A549 (cell line): ENCODE measurements at regions not wholly inside any gene's neighbourhood (a gene's known extent, or its start where the extent isn't known, plus 50 kb on each side); places are given as distances from the start of the nearest gene placed in this dataset.

Experiments
- ATAC-seq, 2 experiments: fragments of 200-7000 bp in 1 of 2; fragments of >200 bp in 1 of 2; cut with Nextera tagmentation in 1 of 2; cut with Tn5 transposase in 1 of 2; 3 replicates each; pipeline versions ENCODE4 v1.8.0 to v1.9.1; 2018 to 2020; ENCODE audit warnings: mild to moderate bottlenecking in 1 of 2, moderate library complexity in 1 of 2
- CTCF ChIA-PET: fragments of 300-600 bp; sonication (Branson Sonifier 250); formaldehyde crosslinking; extraction: SDS; loops from one replicate; lab custom pipeline; 2021; ENCODE audit warnings: antibody characterized with exemption, inconsistent platforms; lab: Yijun Ruan, JAX
- POLR2A ChIA-PET: fragments of 350-600 bp; formaldehyde crosslinking; extraction: SDS; loops from one replicate; lab custom pipeline; 2021; ENCODE audit warnings: antibody characterized with exemption, inconsistent platforms; lab: Yijun Ruan, JAX
- DNase-seq, 2 experiments: peaks; one replicate each; pipeline versions ENCODE4 v3.0.0 to v3.0.0-alpha.2; 2011 to 2016; ENCODE audit warnings: low read depth in 1 of 2, low spot score in 1 of 2
- FAIRE-seq: peaks from 2 replicates; lab custom pipeline; 2011; peaks lifted over from hg19 to GRCh38; lab: Jason Lieb, UNC
- H3K27ac ChIP-seq, 2 experiments: fragments of >200 bp; sonication (Bioruptor Twin); formaldehyde crosslinking; 3 replicates each; pipeline ENCODE4 v1.5.1; 2016 to 2017
- H3K4me1 ChIP-seq: fragments of >200 bp; sonication (Bioruptor Twin); formaldehyde crosslinking; 3 replicates; pipeline ENCODE4 v1.6.1; 2016
- H3K4me2 ChIP-seq: fragments of >200 bp; sonication (Bioruptor Twin); formaldehyde crosslinking; 3 replicates; pipeline ENCODE4 v1.6.1; 2016
- H3K4me3 ChIP-seq: fragments of >200 bp; sonication (Bioruptor Twin); formaldehyde crosslinking; 3 replicates; pipeline ENCODE4 v1.5.1; 2016
- H3K9me3 ChIP-seq: fragments of >200 bp; sonication (Bioruptor Twin); formaldehyde crosslinking; 3 replicates; pipeline ENCODE4 v1.6.1; 2016
- BCL3 ChIP-seq: fragments of >200 bp; sonication (Bioruptor Twin); formaldehyde crosslinking; IDR thresholded peaks from 3 replicates; pipeline ENCODE4 v1.6.1; 2016
- BHLHE40 ChIP-seq: IDR thresholded peaks from 2 replicates; pipeline ENCODE4 v1.6.1; 2012; ENCODE audit warnings: low read depth, low read length, inconsistent platforms
- CBX2 ChIP-seq: fragments of 200-600 bp; sonication (generic); IDR thresholded peaks from 2 replicates; pipeline ENCODE4 v1.6.1; 2016; ENCODE audit warnings: low read depth, mild to moderate bottlenecking, borderline replicate concordance
- CHD2 ChIP-seq: fragments of 150-350 bp; IDR thresholded peaks from 2 replicates; pipeline ENCODE4 v1.6.1; 2014; ENCODE audit warnings: low read length; ENCODE audit not compliant: partially characterized antibody
- CTCF ChIP-seq: fragments of >200 bp; sonication (Bioruptor Twin); formaldehyde crosslinking; IDR thresholded peaks from 3 replicates; pipeline ENCODE4 v1.5.1; 2016
- E2F6 ChIP-seq: IDR thresholded peaks from 2 replicates; pipeline ENCODE4 v1.6.1; 2012; ENCODE audit warnings: low read depth, borderline replicate concordance
- EHF ChIP-seq: fragments of 250-450 bp; sonication (Bioruptor Pico); IDR thresholded peaks from 2 replicates; pipeline ENCODE4 v1.5.0; 2020; ENCODE audit warnings: mild to moderate bottlenecking
- EHMT2 ChIP-seq: fragments of 200-600 bp; sonication (generic); IDR thresholded peaks from 2 replicates; pipeline ENCODE4 v1.6.1; 2016; ENCODE audit warnings: antibody characterized with exemption, low read depth, mild to moderate bottlenecking, moderate library complexity
- FOSB ChIP-seq: fragments of 250-450 bp; sonication (Bioruptor Pico); IDR thresholded peaks from 2 replicates; pipeline ENCODE4 v1.5.0; 2020; ENCODE audit warnings: mild to moderate bottlenecking, moderate library complexity
- FOXS1 ChIP-seq: fragments of 250-450 bp; sonication (Bioruptor Pico); IDR thresholded peaks from 2 replicates; pipeline ENCODE4 v1.5.0; 2020; ENCODE audit warnings: mild to moderate bottlenecking, moderate library complexity
- HDAC2 ChIP-seq: fragments of 200-600 bp; sonication (generic); IDR thresholded peaks from 2 replicates; pipeline ENCODE4 v1.6.1; 2016
- HES2 ChIP-seq: fragments of >200 bp; sonication (Bioruptor Twin); formaldehyde crosslinking; IDR thresholded peaks from 2 replicates; pipeline ENCODE4 v1.6.1; 2016
- HOXB13 ChIP-seq: fragments of 250-450 bp; sonication (Bioruptor Pico); IDR thresholded peaks from 2 replicates; pipeline ENCODE4 v1.5.0; 2020; ENCODE audit warnings: low read depth, mild to moderate bottlenecking, moderate library complexity
- JUN ChIP-seq, 2 experiments: fragments of >200 bp; sonication (Bioruptor Twin); formaldehyde crosslinking; IDR thresholded peaks; 2 replicates in 1 of 2; 3 replicates in 1 of 2; pipeline ENCODE4 v1.6.1; 2016 to 2017
- JUNB ChIP-seq: fragments of >200 bp; sonication (Bioruptor Twin); formaldehyde crosslinking; IDR thresholded peaks from 2 replicates; pipeline ENCODE4 v1.6.1; 2016
- MAFK ChIP-seq: fragments of 450-650 bp; IDR thresholded peaks from 2 replicates; pipeline ENCODE4 v1.6.1; 2014; ENCODE audit not compliant: partially characterized antibody
- MAX ChIP-seq: IDR thresholded peaks from 2 replicates; pipeline ENCODE4 v1.6.1; 2012
- MAZ ChIP-seq: fragments of 150-350 bp; IDR thresholded peaks from 2 replicates; pipeline ENCODE4 v1.6.1; 2014; ENCODE audit warnings: antibody characterized with exemption, low read depth, low read length, borderline replicate concordance
- MYC ChIP-seq: IDR thresholded peaks from 2 replicates; pipeline ENCODE4 v1.6.1; 2012; ENCODE audit warnings: mild to moderate bottlenecking, inconsistent platforms, low read length, improper control_type of control experiment, borderline replicate concordance
- NFE2L2 ChIP-seq: fragments of 150-350 bp; conservative IDR thresholded peaks from 2 replicates; pipeline ENCODE4 v1.6.1; 2014; ENCODE audit warnings: low read length
- NPAS2 ChIP-seq: fragments of 250-450 bp; sonication (Bioruptor Pico); IDR thresholded peaks from 2 replicates; pipeline ENCODE4 v1.8.0; 2022; ENCODE audit warnings: mild to moderate bottlenecking, moderate library complexity, borderline replicate concordance
- NR3C1 ChIP-seq: fragments of >200 bp; sonication (Bioruptor Twin); formaldehyde crosslinking; IDR thresholded peaks from 3 replicates; pipeline ENCODE4 v1.6.1; 2017
- PHF8 ChIP-seq: fragments of 200-600 bp; sonication (generic); IDR thresholded peaks from 2 replicates; pipeline ENCODE4 v1.6.1; 2016; ENCODE audit warnings: low read depth, mild to moderate bottlenecking, antibody characterized with exemption, moderate library complexity, borderline replicate concordance
- POLR2A ChIP-seq: IDR thresholded peaks from 2 replicates; pipeline ENCODE4 v1.6.1; 2012; ENCODE audit warnings: mild to moderate bottlenecking, low read length
- RAD21 ChIP-seq, 2 experiments: fragments of >200 bp in 1 of 2; sonication (Bioruptor Twin) in 1 of 2; formaldehyde crosslinking in 1 of 2; IDR thresholded peaks in 1 of 2; conservative IDR thresholded peaks in 1 of 2; 2 replicates in 1 of 2; 3 replicates in 1 of 2; pipeline ENCODE4 v1.6.1; 2012 to 2018; ENCODE audit warnings: inconsistent platforms in 1 of 2
- RARB ChIP-seq: fragments of 250-450 bp; sonication (Bioruptor Pico); IDR thresholded peaks from 2 replicates; pipeline ENCODE4 v1.8.0; 2021; ENCODE audit warnings: mild to moderate bottlenecking, moderate library complexity
- RCOR1 ChIP-seq: fragments of 150-350 bp; IDR thresholded peaks from 2 replicates; pipeline ENCODE4 v1.6.1; 2014; ENCODE audit warnings: antibody characterized with exemption, low read length, low read depth
- REST ChIP-seq: fragments of 200-600 bp; sonication (generic); IDR thresholded peaks from 2 replicates; pipeline ENCODE4 v1.6.1; 2016; ENCODE audit warnings: antibody characterized with exemption, mild to moderate bottlenecking, moderate library complexity
- RFX5 ChIP-seq: fragments of 450-650 bp; IDR thresholded peaks from 2 replicates; pipeline ENCODE4 v1.7.1; 2014; ENCODE audit warnings: antibody characterized with exemption, mild to moderate bottlenecking, moderate library complexity
- RNF2 ChIP-seq: fragments of 200-600 bp; sonication (generic); IDR thresholded peaks from 2 replicates; pipeline ENCODE4 v1.6.1; 2016; ENCODE audit warnings: low read depth, mild to moderate bottlenecking, antibody characterized with exemption, moderate library complexity, borderline replicate concordance
- SMC3 ChIP-seq: fragments of >200 bp; sonication (Bioruptor Twin); formaldehyde crosslinking; IDR thresholded peaks from 3 replicates; pipeline ENCODE4 v1.6.1; 2018; ENCODE audit warnings: inconsistent platforms
- TFCP2L1 ChIP-seq: fragments of 250-450 bp; sonication (Bioruptor Pico); IDR thresholded peaks from 2 replicates; pipeline ENCODE4 v1.5.0; 2021; ENCODE audit warnings: mild to moderate bottlenecking
- TP53 ChIP-seq: fragments of 250-450 bp; sonication (Bioruptor Pico); IDR thresholded peaks from 2 replicates; pipeline ENCODE4 v1.5.0; 2021; ENCODE audit warnings: mild to moderate bottlenecking, moderate library complexity
- ZC3H11A ChIP-seq: fragments of 450-650 bp; IDR thresholded peaks from 2 replicates; pipeline ENCODE4 v1.6.1; 2014; ENCODE audit warnings: antibody characterized with exemption, mild to moderate bottlenecking
- ZFP36 ChIP-seq: fragments of 450-650 bp; IDR thresholded peaks from 2 replicates; pipeline ENCODE4 v1.6.1; 2014; ENCODE audit warnings: borderline replicate concordance; ENCODE audit not compliant: partially characterized antibody
- WGBS: methylation state at CpG from one replicate; pipeline ENCODE4 v1.1.6; 2017; ENCODE audit errors: missing lambda C conversion rate; 5-methylcytosine and 5-hydroxymethylcytosine counted together

GRCh38 chr12:19998961-19999804 is 369.2 kb upstream of the PDE3A start:
- WGBS, result 22% methylated on average over 5 of the region's 5 CpGs
- FAIRE-seq, result peak; percentile 88
- ChIA-PET POLR2A (no interaction called here), CTCF (no interaction called here)
- Histone ChIP-seq H3K4me3 (no peak overlapping the region; the same call in 2 of the 3 replicates), H3K4me1 (peaks cover 35% of the 10 kb centered on the region), H3K27ac (peak overlapping the region; percentile 81 to 85), H3K4me2 (peak overlapping the region; percentile 77), H3K9me3 (no peaks in the 10 kb centered on the region)
- DNase-seq, result peak; percentile 24 to 28
- ATAC-seq, result peak; percentile 76 to 78
- TF ChIP-seq SMC3, result no peak; the same call in 2 of the 3 replicates
- no peak for TF ChIP-seq MAX
- TF ChIP-seq MAFK, result no peak
- no peak for TF ChIP-seq E2F6
- no peak for TF ChIP-seq CHD2
- TF ChIP-seq BCL3, result 0 out of 3 replicates have a peak, but pooled peaks have one; percentile 26
- no peak for TF ChIP-seq ZFP36
- TF ChIP-seq EHMT2, result no peak
- no peak for TF ChIP-seq NR3C1
- TF ChIP-seq BHLHE40, result no peak
- no peak for TF ChIP-seq CTCF
- TF ChIP-seq POLR2A, result no peak
- no peak for TF ChIP-seq RFX5
- no peak for TF ChIP-seq MAZ
- TF ChIP-seq RCOR1, result no peak
- peak in 1 of 2 experiments; percentile 38; a peak in 1 of 5 replicates for TF ChIP-seq RAD21 (conservative IDR thresholded peaks at IDR 0.05 in 1 of 2, IDR thresholded peaks at IDR 0.05 in 1 of 2)
- TF ChIP-seq HES2, result 0 out of 2 replicates have a peak, but pooled peaks have one; percentile 23
- no peak for TF ChIP-seq EHF
- no peak for TF ChIP-seq REST
- no peak for TF ChIP-seq FOXS1 (CRISPR knock-in tag)
- no peak for TF ChIP-seq FOSB (CRISPR knock-in tag)
- TF ChIP-seq TFCP2L1 (CRISPR knock-in tag), result no peak
- TF ChIP-seq PHF8, result no peak
- 0 out of 2 replicates have a peak, but pooled peaks have one; percentile 29 for TF ChIP-seq MYC
- TF ChIP-seq ZC3H11A, result no peak
- no peak for TF ChIP-seq HDAC2
- TF ChIP-seq RARB (CRISPR knock-in tag), result no peak
- no peak for TF ChIP-seq HOXB13
- no peak for TF ChIP-seq TP53 (CRISPR knock-in tag)
- no peak for TF ChIP-seq CBX2
- TF ChIP-seq NPAS2 (CRISPR knock-in tag), result no peak
- TF ChIP-seq NFE2L2, result no peak
- TF ChIP-seq JUN (IDR thresholded peaks at IDR 0.05), result no peak
- TF ChIP-seq JUNB, result peak; percentile 53; the same call in 1 of the 2 replicates
- no peak for TF ChIP-seq RNF2
